CD4-positive, alpha-beta T cell treated with Interleukin-1 beta for 1 hour (primary cell): ENCODE measurements at regions not wholly inside any gene's neighbourhood (a gene's known extent, or its start where the extent isn't known, plus 50 kb on each side); places are given as distances from the start of the nearest gene placed in this dataset.
A peak's percentile ranks its signal among the peaks of the same experiment; 100 is the strongest.
"Not testable (repeated sequence)": the region's sequence is repeated elsewhere in the genome, so short reads cannot be mapped to it uniquely, and the experiment has no call there.

ENCODE experiments used
- DNase-seq, 2 donors: peaks; one replicate each; pipeline ENCODE4 v3.0.0-alpha.2; 2020 to 2022

DNA sequence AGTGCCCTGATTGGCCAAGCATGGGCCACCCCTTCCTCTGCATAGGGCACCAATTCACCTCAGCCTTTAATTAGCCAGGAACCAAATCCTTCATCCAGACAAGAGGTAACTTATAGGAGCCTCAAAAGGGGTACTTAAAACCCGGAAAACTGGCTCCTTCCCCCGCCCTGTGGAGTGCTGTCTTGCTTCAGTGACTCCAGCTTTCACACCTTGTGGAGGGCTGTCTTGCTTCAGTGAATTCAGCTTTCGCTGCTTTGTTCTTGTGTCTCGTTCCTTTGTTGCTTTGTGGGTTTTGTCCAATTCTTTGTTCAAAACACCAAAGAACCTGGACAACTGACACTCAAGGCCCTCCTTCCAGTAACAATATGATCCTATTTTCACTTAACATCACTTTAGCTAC is 82.2 kb upstream of the FRG1 start:
- no peak for DNase-seq

DNA sequence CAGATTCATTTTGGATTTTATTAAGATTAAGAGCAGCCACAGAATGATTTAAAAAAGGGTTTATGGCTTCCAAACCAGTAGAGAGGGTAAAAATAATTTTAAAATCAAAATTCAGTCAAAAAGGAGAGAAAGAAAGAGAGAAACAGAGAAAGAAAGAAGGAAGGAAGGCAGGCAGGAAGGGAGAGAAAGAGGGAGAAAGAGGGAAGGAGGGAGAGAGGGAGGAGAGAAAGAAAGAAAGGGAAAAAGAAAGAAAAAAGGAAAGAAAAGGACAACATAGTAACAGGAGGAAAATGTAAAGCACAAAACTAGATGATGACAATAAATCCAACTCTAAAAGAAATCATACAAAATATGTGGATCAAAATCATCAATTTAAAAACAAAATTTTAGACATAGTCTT is 79.6 kb upstream of the FRG1 start:
- DNase-seq = no peak

DNA sequence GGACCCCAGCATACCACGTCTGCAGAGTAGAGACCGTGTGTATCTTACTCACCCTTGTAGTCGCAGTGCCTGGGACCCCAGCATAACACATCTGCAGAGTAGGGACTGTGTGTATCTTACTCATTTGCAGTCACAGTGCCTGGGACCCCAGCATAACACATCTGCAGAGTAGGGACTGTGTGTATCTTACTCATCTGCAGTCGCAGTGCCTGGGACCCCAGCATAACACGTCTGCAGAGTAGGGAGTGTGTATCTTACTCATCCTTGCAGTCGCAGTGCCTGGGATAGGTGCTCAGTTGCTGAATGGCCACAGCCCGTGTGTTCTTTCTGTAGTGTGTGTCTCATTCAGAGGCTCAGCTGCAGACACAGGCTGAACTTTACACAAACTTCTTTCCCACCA is 71.4 kb upstream of the FRG1 start:
- no peak for DNase-seq

DNA sequence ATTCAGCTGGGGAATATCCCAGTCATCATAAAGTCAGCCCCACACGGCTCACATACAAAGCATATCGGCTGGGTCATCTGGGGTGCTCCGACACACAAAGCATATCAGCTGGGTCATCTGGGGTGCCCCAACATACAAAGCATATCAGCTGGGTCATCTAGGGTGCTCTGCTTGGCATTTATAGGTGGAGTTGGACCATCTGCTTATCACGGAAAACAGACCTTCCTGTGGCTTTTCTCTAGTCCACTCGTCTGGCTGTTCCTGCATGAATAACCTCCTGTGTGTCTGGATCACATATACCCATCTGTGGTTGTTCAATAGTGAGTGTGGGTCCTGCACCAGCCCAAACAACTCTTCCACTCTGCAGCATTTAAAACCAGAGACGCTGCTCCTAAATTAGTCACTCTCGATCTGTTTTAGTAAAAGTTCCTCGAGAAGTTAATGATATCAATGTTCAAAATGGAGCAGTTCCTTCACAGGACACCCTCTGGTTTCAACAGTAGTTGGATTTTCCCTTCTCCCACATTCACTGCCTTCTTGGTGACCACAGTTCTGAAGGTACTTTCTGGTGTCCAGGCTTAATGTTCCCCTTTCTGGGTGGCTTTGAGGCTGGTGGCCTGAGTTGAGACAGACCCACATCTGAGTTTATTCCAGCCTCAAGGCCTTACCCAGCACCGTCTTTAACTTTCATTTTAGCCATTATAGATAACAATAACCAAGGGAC is 70.0 kb upstream of the FRG1 start:
- DNase-seq = no peak

DNA sequence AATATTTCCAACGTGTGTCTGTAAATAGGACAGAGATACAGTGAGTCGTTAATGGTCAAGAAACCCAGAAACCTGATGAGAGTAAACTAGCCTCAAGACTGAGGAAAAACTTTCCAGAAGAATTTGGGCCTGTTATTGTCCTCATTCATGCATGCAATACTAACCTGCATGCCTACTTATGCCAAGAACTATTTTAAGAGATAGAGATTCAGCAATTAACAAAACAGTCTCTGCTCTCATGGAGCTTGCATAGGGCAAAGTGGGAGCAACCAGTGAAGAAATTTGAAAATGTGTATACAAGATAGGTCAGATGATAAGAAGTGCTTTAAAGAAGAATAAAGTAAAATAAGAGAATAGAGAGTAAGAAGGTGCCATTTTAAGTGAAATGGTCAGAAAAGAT is 66.1 kb upstream of the FRG1 start:
- DNase-seq = no peak

DNA sequence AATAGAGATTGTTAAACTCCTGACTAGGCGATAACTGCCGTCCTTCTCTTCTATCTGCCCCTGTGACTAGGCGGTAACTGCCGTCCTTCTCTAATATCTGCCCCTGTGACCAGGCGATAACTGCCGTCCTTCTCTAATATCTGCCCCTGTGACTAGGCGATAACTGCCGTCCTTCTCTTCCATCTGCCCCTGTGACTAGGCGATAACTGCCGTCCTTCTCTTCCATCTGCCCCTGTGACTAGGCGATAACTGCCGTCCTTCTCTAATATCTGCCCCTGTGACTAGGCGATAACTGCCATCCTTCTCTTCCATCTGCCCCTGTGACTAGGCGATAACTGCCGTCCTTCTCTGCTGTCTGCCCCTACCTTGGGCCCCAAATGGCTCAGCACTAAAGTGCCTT is 59.5 kb upstream of the FRG1 start:
- DNase-seq = peak in 1 of 2 donors; percentile 16

DNA sequence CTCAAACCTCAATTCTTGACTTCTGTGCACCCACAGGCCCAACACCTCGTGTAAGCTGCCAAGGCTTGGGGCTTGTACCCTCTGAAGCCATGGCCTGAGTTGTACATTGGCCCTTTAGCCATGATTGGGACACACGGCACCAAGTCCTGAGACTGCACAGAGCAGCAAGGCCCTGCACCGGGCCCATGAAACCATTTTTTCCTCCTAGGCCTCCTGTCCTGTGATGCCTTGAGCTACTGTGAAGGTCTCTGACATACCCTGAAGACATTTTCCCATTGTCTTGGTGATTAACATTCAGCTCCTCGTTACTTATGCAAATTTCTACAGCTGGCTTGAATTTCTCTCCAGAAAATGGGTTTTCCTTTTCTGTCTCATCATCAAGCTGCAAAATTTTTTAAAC is 52.3 kb upstream of the FRG1 start:
- not testable (repeated sequence) for DNase-seq
